ENCODE measurements at regions not wholly inside any gene's neighbourhood (a gene's known extent, or its start where the extent isn't known, plus 50 kb on each side); places are given as distances from the start of the nearest gene placed in this dataset.

DNA sequence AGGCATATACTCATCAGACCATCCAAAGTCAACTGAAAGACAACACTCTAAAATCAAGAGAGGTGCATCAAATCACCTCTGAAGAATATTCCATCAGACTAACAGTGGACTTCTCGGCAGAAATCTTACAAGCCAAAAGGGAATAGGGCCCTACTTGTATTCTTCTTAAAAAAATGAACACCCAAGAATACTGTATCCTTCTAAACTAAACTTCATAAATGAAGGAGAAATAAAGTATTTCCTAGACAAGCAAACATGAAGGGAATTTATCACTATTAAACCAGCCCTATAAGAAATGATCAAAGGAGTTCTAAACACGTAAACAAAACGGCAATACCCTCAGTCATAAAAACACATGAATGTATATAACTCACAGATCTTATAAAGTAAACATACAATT is 141.2 kb downstream of the CXXC4 start:
- TF ChIP-seq, protein P1, sequence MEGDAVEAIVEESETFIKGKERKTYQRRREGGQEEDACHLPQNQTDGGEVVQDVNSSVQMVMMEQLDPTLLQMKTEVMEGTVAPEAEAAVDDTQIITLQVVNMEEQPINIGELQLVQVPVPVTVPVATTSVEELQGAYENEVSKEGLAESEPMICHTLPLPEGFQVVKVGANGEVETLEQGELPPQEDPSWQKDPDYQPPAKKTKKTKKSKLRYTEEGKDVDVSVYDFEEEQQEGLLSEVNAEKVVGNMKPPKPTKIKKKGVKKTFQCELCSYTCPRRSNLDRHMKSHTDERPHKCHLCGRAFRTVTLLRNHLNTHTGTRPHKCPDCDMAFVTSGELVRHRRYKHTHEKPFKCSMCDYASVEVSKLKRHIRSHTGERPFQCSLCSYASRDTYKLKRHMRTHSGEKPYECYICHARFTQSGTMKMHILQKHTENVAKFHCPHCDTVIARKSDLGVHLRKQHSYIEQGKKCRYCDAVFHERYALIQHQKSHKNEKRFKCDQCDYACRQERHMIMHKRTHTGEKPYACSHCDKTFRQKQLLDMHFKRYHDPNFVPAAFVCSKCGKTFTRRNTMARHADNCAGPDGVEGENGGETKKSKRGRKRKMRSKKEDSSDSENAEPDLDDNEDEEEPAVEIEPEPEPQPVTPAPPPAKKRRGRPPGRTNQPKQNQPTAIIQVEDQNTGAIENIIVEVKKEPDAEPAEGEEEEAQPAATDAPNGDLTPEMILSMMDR (optimal IDR thresholded peaks at IDR 0.05 in 1 of 3, IDR thresholded peaks at IDR 0.05 in 1 of 3, conservative IDR thresholded peaks at IDR 0.05 in 1 of 3; ENCODE audit: extremely low read depth in 1 of 3, insufficient read depth in 2 of 3, low read length in 3 of 3) = no peak
- TF ChIP-seq EZH2 (IDR thresholded peaks at IDR 0.05; ENCODE audit: low read length) = no peak
- no peak overlapping the region for H3K27ac ChIP-seq (ENCODE audit: control insufficient read depth, insufficient read depth, low read length)
- H3K4me2 ChIP-seq (ENCODE audit: control insufficient read depth, extremely low read depth, insufficient read depth, low read depth, low read length) = no peak overlapping the region
- FAIRE-seq = no peak
- no peak for DNase-seq (ENCODE audit: low read depth, low spot score)
- H3K79me2 ChIP-seq (ENCODE audit: control insufficient read depth, insufficient read depth, low read length) = no peaks in the 10 kb centered on the region
- H3K4me3 ChIP-seq (ENCODE audit: control insufficient read depth in 2 of 3, extremely low read depth in 1 of 3, insufficient read depth in 2 of 3, low read depth in 1 of 3, low read length in 3 of 3) = no peak overlapping the region
- H4K20me1 ChIP-seq (ENCODE audit: control insufficient read depth, extremely low read depth, insufficient read depth, low read length) = no peaks in the 10 kb centered on the region
- dilution Hi-C loops (cut with MboI; ENCODE audit: extremely low pct_ligation_motif_present, low sequenced_read_pairs) = no loop called here
- no peak overlapping the region for H2AFZ ChIP-seq (ENCODE audit: control insufficient read depth, low read length)
- no peaks in the 10 kb centered on the region for H3K9me3 ChIP-seq (ENCODE audit: control insufficient read depth, low read depth, low read length)
- H3K4me1 ChIP-seq (ENCODE audit: control insufficient read depth, extremely low read depth, insufficient read depth, low read length) = no peaks in the 10 kb centered on the region
- no peaks in the 10 kb centered on the region for H3K27me3 ChIP-seq (ENCODE audit: control insufficient read depth, extremely low read depth, insufficient read depth, low read length)
- no peak overlapping the region for H3K9ac ChIP-seq (ENCODE audit: control insufficient read depth, extremely low read depth, insufficient read depth, low read length)
- H3K9me1 ChIP-seq (ENCODE audit: control insufficient read depth, extremely low read depth, insufficient read depth, low read length) = no peaks in the 10 kb centered on the region
- H3K36me3 ChIP-seq (ENCODE audit: control insufficient read depth in 2 of 2, extremely low read depth in 1 of 2, insufficient read depth in 2 of 2, low read length in 2 of 2) = no peaks in the 10 kb centered on the region

DNA sequence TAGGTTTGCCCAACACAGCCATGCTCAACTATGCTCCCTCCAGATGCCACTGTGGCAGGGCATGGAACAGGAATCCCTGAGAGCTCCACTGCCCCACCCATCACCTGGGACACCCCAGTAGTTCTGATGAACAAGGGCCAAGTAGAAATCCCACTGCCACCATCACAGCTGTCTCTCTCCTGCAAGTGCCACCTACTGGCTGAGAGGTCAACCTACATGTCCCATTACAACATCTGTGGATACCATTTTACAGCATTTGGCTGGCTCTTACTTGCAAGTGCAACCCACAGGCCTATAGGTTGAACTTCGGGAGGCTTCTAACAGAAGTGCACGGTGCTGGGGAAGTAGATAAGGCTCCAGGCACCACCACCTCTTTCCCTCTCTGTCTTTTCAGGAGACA is 142.5 kb downstream of the CXXC4 start:
- FAIRE-seq = no peak
- dilution Hi-C loops (cut with MboI; ENCODE audit: extremely low pct_ligation_motif_present, low sequenced_read_pairs) = no loop called here
- TF ChIP-seq, protein P1 (optimal IDR thresholded peaks at IDR 0.05 in 1 of 3, IDR thresholded peaks at IDR 0.05 in 1 of 3, conservative IDR thresholded peaks at IDR 0.05 in 1 of 3; ENCODE audit: extremely low read depth in 1 of 3, insufficient read depth in 2 of 3, low read length in 3 of 3) = peak; percentile 21 to 31 (median 26)
- TF ChIP-seq EZH2 (IDR thresholded peaks at IDR 0.05; ENCODE audit: low read length) = no peak

More for the DNA sequence above, 142.5 kb downstream of the CXXC4 start:
- Histone ChIP-seq H2AFZ (ENCODE audit: control insufficient read depth, low read length) (no peak overlapping the region), H3K9me1 (ENCODE audit: control insufficient read depth, extremely low read depth, insufficient read depth, low read length) (no peaks in the 10 kb centered on the region), H3K79me2 (ENCODE audit: control insufficient read depth, insufficient read depth, low read length) (no peaks in the 10 kb centered on the region), H3K36me3 (ENCODE audit: control insufficient read depth in 2 of 2, extremely low read depth in 1 of 2, insufficient read depth in 2 of 2, low read length in 2 of 2) (no peaks in the 10 kb centered on the region), H3K4me1 (ENCODE audit: control insufficient read depth, extremely low read depth, insufficient read depth, low read length) (no peaks in the 10 kb centered on the region), H3K27ac (ENCODE audit: control insufficient read depth, insufficient read depth, low read length) (no peak overlapping the region), H3K9me3 (ENCODE audit: control insufficient read depth, low read depth, low read length) (no peaks in the 10 kb centered on the region), H3K4me2 (ENCODE audit: control insufficient read depth, extremely low read depth, insufficient read depth, low read depth, low read length) (no peak overlapping the region), H3K9ac (ENCODE audit: control insufficient read depth, extremely low read depth, insufficient read depth, low read length) (no peak overlapping the region), H3K27me3 (ENCODE audit: control insufficient read depth, extremely low read depth, insufficient read depth, low read length) (no peaks in the 10 kb centered on the region), H4K20me1 (ENCODE audit: control insufficient read depth, extremely low read depth, insufficient read depth, low read length) (no peaks in the 10 kb centered on the region), H3K4me3 (ENCODE audit: control insufficient read depth in 2 of 3, extremely low read depth in 1 of 3, insufficient read depth in 2 of 3, low read depth in 1 of 3, low read length in 3 of 3) (no peak overlapping the region)
- no peak for DNase-seq (ENCODE audit: low read depth, low spot score)
